GM12878 (cell line): ENCODE measurements at regions not wholly inside any gene's neighbourhood (a gene's known extent, or its start where the extent isn't known, plus 50 kb on each side); places are given as distances from the start of the nearest gene placed in this dataset.

Experiments
- ATAC-seq: fragments of 200-7000 bp; cut with Tn5 transposase; 3 replicates; pipeline ENCODE4 v1.9.1; 2020; ENCODE audit warnings: mild to moderate bottlenecking, moderate library complexity
- BruUV-seq: library from RNA; stranded (reverse); fragments of 400-500 nt; replicated peaks from 2 replicates; lab custom pipeline; 2021; lab: Mats Ljungman, UMichigan
- CTCF ChIA-PET: fragments of 300-600 bp; sonication (Branson Sonifier 250); formaldehyde crosslinking; extraction: SDS; loops from one replicate; lab custom pipeline; 2021; ENCODE audit warnings: inconsistent platforms; lab: Yijun Ruan, JAX
- POLR2A ChIA-PET: fragments of 350-600 bp; formaldehyde crosslinking; extraction: SDS; loops from one replicate; lab custom pipeline; 2021; ENCODE audit warnings: inconsistent platforms; lab: Charles Lee
- RAD21 ChIA-PET: fragments of 300-600 bp; sonication (Branson Sonifier 250); formaldehyde crosslinking; loops from one replicate; lab custom pipeline; 2023; ENCODE audit warnings: antibody characterized with exemption; ENCODE audit not compliant: unreplicated experiment; lab: Charles Lee
- SMC1A ChIA-PET: fragments of 300-600 bp; sonication (Branson Sonifier 250); formaldehyde crosslinking; loops from one replicate; lab custom pipeline; 2023; ENCODE audit not compliant: unreplicated experiment, uncharacterized antibody; lab: Charles Lee
- DNase-seq: peaks from one replicate; pipeline ENCODE4 v3.0.0-alpha.2; 2011; ENCODE audit warnings: low read depth, low spot score
- FAIRE-seq: peaks from 3 replicates; lab custom pipeline; 2011; peaks lifted over from hg19 to GRCh38; lab: Jason Lieb, UNC
- H2AFZ ChIP-seq: 2 replicates; pipeline ENCODE4 v1.6.0; 2011; ENCODE audit warnings: low read depth, low read length, control low read depth; ENCODE audit not compliant: control insufficient read depth
- H3K27ac ChIP-seq: 2 replicates; pipeline ENCODE4 v1.5.1; 2011; ENCODE audit warnings: control low read depth; ENCODE audit not compliant: control insufficient read depth, insufficient read depth
- H3K27me3 ChIP-seq, 2 experiments: replicated peaks in 1 of 2; 2 replicates each; pipeline versions ENCODE4 v1.6.0 to v1.6.1; 2011; ENCODE audit warnings: low read length in 1 of 2; ENCODE audit not compliant: control insufficient read depth in 2 of 2, insufficient read depth in 2 of 2
- H3K36me3 ChIP-seq, 2 experiments: 2 replicates each; pipeline ENCODE4 v1.5.1; 2011; ENCODE audit warnings: low read length in 1 of 2; ENCODE audit not compliant: control insufficient read depth in 2 of 2, insufficient read depth in 2 of 2
- H3K4me1 ChIP-seq: 2 replicates; pipeline ENCODE4 v1.6.1; 2011; ENCODE audit warnings: mild to moderate bottlenecking, low read length, moderate library complexity, mixed read lengths; ENCODE audit not compliant: control insufficient read depth, insufficient read depth
- H3K4me2 ChIP-seq: 2 replicates; pipeline ENCODE4 v1.6.0; 2011; ENCODE audit warnings: control low read depth; ENCODE audit not compliant: control insufficient read depth, insufficient read depth
- H3K4me3 ChIP-seq: fragments of 200-600 bp; sonication (generic); 2 replicates; pipeline ENCODE4 v1.5.1; 2016
- H3K79me2 ChIP-seq: 2 replicates; pipeline ENCODE4 v1.6.0; 2011; ENCODE audit warnings: low read length; ENCODE audit not compliant: control insufficient read depth, insufficient read depth
- H3K9ac ChIP-seq: 2 replicates; pipeline ENCODE4 v1.8.0; 2011; ENCODE audit warnings: low read length, control low read depth, mixed read lengths; ENCODE audit not compliant: control insufficient read depth, insufficient read depth
- H3K9me3 ChIP-seq: replicated peaks from 3 replicates; pipeline ENCODE4 v1.5.1; 2011; ENCODE audit warnings: mild to moderate bottlenecking, low read length; ENCODE audit not compliant: control insufficient read depth, insufficient read depth
- H4K20me1 ChIP-seq: 2 replicates; pipeline ENCODE4 v1.6.0; 2011; ENCODE audit not compliant: control insufficient read depth, insufficient read depth
- ATF7 ChIP-seq: fragments of 450-650 bp; IDR thresholded peaks from 2 replicates; pipeline ENCODE4 v1.6.1; 2016; ENCODE audit warnings: low read depth, mild to moderate bottlenecking
- CBX3 ChIP-seq: fragments of 200-600 bp; sonication (generic); IDR thresholded peaks from 2 replicates; pipeline ENCODE4 v1.6.1; 2016; ENCODE audit warnings: low read depth, borderline replicate concordance
- FOS ChIP-seq: IDR thresholded peaks from 3 replicates; pipeline ENCODE4 v1.6.1; 2011; ENCODE audit warnings: borderline replicate concordance; ENCODE audit not compliant: insufficient read length; ENCODE audit errors: extremely low read depth
- IKZF1 ChIP-seq: fragments of 450-650 bp; conservative IDR thresholded peaks from 2 replicates; pipeline ENCODE4 v1.6.1; 2017; ENCODE audit warnings: antibody characterized with exemption, mild to moderate bottlenecking
- KAT2A ChIP-seq: conservative IDR thresholded peaks from 2 replicates; pipeline ENCODE4 v1.6.1; 2011; ENCODE audit warnings: low read depth, low read length; ENCODE audit not compliant: control insufficient read depth
- MEF2B ChIP-seq: fragments of 450-650 bp; IDR thresholded peaks from 2 replicates; pipeline ENCODE4 v1.6.1; 2018; ENCODE audit warnings: mild to moderate bottlenecking, moderate library complexity; ENCODE audit not compliant: partially characterized antibody, poor library complexity, severe bottlenecking
- POLR2AphosphoS2 ChIP-seq: IDR thresholded peaks from 2 replicates; pipeline ENCODE4 v1.6.1; 2011; ENCODE audit warnings: low read depth, mild to moderate bottlenecking, low read length, improper control_type of control experiment, moderate library complexity
- RELA ChIP-seq: fragments of 450-650 bp; IDR thresholded peaks from 2 replicates; pipeline ENCODE4 v1.8.0; 2014; ENCODE audit warnings: borderline replicate concordance; ENCODE audit not compliant: partially characterized antibody
- RFX5 ChIP-seq: IDR thresholded peaks from 2 replicates; pipeline ENCODE4 v1.6.1; 2011; ENCODE audit warnings: low read depth, low read length, improper control_type of control experiment
- SP1 ChIP-seq: IDR thresholded peaks from one replicate; pipeline ENCODE4 v1.6.1; 2011; ENCODE audit warnings: low read depth, low read length
- SREBF1 ChIP-seq: IDR thresholded peaks from 2 replicates; pipeline ENCODE4 v1.6.1; 2012; ENCODE audit warnings: mild to moderate bottlenecking, low read length
- ZZZ3 ChIP-seq: IDR thresholded peaks from 2 replicates; pipeline ENCODE4 v1.6.1; 2011; ENCODE audit warnings: low read depth; ENCODE audit not compliant: control insufficient read depth, insufficient read length
- WGBS: methylation state at CpG from one replicate; pipeline ENCODE4 v1.1.6; 2016; ENCODE audit warnings: low lambda C conversion rate; ENCODE audit not compliant: insufficient replicate concordance, insufficient coverage; ENCODE audit errors: missing lambda C conversion rate; 5-methylcytosine and 5-hydroxymethylcytosine counted together
- in situ Hi-C: fragments of 300-500 bp; cut with MboI; formaldehyde crosslinking; loops from 9 replicates; pipeline ENCODE4 v1.14.3; 2018; ENCODE audit warnings: mixed read lengths
- intact Hi-C: fragments of 100-400 bp; cut with micrococcal nuclease; formaldehyde crosslinking; loops from one replicate; pipeline ENCODE4 v1.14.2; 2022; ENCODE audit not compliant: unreplicated experiment
- TF ChIP-seq, protein P1 (sequence below): IDR thresholded peaks from 2 replicates; pipeline ENCODE4 v1.6.1; 2012; ENCODE audit warnings: low read depth, low read length, improper control_type of control experiment
- TF ChIP-seq, protein P2 (sequence below): fragments of 450-650 bp; IDR thresholded peaks from 2 replicates; pipeline ENCODE4 v1.6.1; 2017; ENCODE audit warnings: borderline replicate concordance
- TF ChIP-seq, protein P3 (sequence below): fragments of 450-650 bp; IDR thresholded peaks from 2 replicates; pipeline ENCODE4 v1.6.1; 2014; ENCODE audit warnings: mild to moderate bottlenecking

DNA sequence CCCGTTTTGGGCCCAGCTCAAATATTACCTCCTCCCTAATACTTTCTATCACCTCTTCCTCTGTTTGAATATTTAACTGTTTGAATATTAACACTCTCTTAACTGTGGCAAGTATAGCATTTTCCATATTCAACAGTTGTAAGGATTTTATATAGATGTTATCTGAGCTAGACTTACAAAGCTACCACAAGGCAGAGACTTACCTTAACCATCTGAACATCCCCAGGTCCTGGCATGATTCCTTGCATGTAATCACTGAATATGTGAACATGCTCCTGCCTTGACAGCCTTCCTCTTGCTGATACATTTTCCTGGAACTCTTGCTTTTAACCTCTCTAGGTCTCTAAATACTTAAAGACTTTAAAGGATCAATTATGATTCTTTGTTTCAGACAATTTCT is 182.4 kb downstream of the MCHR2 start (continued):
- TF ChIP-seq MEF2B = no peak
- no peak for TF ChIP-seq RFX5
- no peak for TF ChIP-seq CBX3
- TF ChIP-seq RELA = no peak
- no peak for TF ChIP-seq IKZF1

DNA sequence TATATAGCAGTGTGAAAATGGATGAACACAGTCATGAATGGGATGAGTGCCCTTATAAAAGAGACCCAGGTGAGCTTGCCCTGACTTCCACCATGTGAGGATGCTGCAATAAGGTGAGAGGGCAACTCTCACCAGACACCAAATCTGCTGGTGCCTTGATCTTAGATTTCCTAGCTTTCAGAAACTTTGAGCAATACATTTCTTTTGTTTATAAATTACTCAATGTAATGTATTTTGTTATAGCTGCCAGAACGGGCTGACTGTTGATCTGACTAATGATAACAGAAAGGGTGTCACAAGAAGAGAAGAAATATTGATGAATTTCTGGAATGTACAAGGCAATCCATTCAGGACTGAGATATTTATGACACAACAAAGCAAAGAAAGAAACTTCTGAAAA is 180.5 kb downstream of the MCHR2 start:
- no peak for ATAC-seq
- H3K27ac ChIP-seq = no peak overlapping the region
- H3K36me3 ChIP-seq = no peaks in the 10 kb centered on the region
- POLR2A ChIA-PET = no interaction called here
- H4K20me1 ChIP-seq = no peaks in the 10 kb centered on the region
- RAD21 ChIA-PET = no interaction called here
- H3K9ac ChIP-seq = no peak overlapping the region
- SMC1A ChIA-PET = interaction anchor here (0.5 to 1.1 kb wide), 2 partner anchors 9 to 25 kb away, joined by 3 to 4 read pairs; no protein-coding TSS in a partner anchor
- CTCF ChIA-PET = no interaction called here
- no peak overlapping the region for H3K4me2 ChIP-seq
- H3K4me3 ChIP-seq = no peak overlapping the region
- in situ Hi-C loops (no loop called here), intact Hi-C loops (no loop called here)
- H3K4me1 ChIP-seq = no peaks in the 10 kb centered on the region
- TF ChIP-seq MEF2B (no peak), ATF7 (no peak), FOS (no peak), POLR2AphosphoS2 (no peak), SREBF1 (no peak), SP1 (no peak), ZZZ3 (no peak), KAT2A (no peak)
- TF ChIP-seq, protein P1, sequence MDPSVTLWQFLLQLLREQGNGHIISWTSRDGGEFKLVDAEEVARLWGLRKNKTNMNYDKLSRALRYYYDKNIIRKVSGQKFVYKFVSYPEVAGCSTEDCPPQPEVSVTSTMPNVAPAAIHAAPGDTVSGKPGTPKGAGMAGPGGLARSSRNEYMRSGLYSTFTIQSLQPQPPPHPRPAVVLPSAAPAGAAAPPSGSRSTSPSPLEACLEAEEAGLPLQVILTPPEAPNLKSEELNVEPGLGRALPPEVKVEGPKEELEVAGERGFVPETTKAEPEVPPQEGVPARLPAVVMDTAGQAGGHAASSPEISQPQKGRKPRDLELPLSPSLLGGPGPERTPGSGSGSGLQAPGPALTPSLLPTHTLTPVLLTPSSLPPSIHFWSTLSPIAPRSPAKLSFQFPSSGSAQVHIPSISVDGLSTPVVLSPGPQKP = no peak
- TF ChIP-seq, protein P2, sequence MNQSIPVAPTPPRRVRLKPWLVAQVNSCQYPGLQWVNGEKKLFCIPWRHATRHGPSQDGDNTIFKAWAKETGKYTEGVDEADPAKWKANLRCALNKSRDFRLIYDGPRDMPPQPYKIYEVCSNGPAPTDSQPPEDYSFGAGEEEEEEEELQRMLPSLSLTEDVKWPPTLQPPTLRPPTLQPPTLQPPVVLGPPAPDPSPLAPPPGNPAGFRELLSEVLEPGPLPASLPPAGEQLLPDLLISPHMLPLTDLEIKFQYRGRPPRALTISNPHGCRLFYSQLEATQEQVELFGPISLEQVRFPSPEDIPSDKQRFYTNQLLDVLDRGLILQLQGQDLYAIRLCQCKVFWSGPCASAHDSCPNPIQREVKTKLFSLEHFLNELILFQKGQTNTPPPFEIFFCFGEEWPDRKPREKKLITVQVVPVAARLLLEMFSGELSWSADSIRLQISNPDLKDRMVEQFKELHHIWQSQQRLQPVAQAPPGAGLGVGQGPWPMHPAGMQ = no peak
- TF ChIP-seq, protein P3, sequence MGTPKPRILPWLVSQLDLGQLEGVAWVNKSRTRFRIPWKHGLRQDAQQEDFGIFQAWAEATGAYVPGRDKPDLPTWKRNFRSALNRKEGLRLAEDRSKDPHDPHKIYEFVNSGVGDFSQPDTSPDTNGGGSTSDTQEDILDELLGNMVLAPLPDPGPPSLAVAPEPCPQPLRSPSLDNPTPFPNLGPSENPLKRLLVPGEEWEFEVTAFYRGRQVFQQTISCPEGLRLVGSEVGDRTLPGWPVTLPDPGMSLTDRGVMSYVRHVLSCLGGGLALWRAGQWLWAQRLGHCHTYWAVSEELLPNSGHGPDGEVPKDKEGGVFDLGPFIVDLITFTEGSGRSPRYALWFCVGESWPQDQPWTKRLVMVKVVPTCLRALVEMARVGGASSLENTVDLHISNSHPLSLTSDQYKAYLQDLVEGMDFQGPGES = no peak
- no peak for DNase-seq
- no peak overlapping the region for H2AFZ ChIP-seq
- no peak for FAIRE-seq
- no TSS peak for BruUV-seq
- no peaks in the 10 kb centered on the region for H3K9me3 ChIP-seq
- 0% methylated on average over 1 of the region's 1 CpG for WGBS
- H3K79me2 ChIP-seq = no peaks in the 10 kb centered on the region
- no peaks in the 10 kb centered on the region; a peak in 1 of 4 replicates for H3K27me3 ChIP-seq
